Esophagus muscularis mucosa (tissue), 4 donors: ENCODE measurements at regions not wholly inside any gene's neighbourhood (a gene's known extent, or its start where the extent isn't known, plus 50 kb on each side); places are given as distances from the start of the nearest gene placed in this dataset.

Experiments
- DNase-seq: peaks from one replicate; pipeline ENCODE4 v3.0.0-alpha.2; 2017; ENCODE audit errors: extremely low spot score
- H3K27ac ChIP-seq, 4 donors: fragments of 200-600 bp; sonication (generic); replicated peaks in 1 of 4; 1 replicate in 3 of 4; 2 replicates in 1 of 4; pipeline ENCODE4 v1.5.1; 2016 to 2019; ENCODE audit warnings: mild to moderate bottlenecking in 1 of 4
- H3K27me3 ChIP-seq, 4 donors: fragments of 200-600 bp; sonication (generic); one replicate each; pipeline versions ENCODE4 v1.5.1 to v1.6.0; 2016 to 2019
- H3K36me3 ChIP-seq, 4 donors: fragments of 200-600 bp; sonication (generic); one replicate each; pipeline ENCODE4 v1.5.1; 2016 to 2019
- H3K4me1 ChIP-seq, 4 donors: fragments of 200-600 bp; sonication (generic); one replicate each; pipeline ENCODE4 v1.5.1; 2016 to 2019
- H3K4me3 ChIP-seq, 4 donors: fragments of 200-600 bp; sonication (generic); 1 replicate in 2 of 4; 2 replicates in 2 of 4; pipeline ENCODE4 v1.5.1; 2016 to 2019; ENCODE audit warnings: mild to moderate bottlenecking in 4 of 4, moderate library complexity in 1 of 4
- H3K9me3 ChIP-seq, 4 donors: fragments of 200-600 bp; sonication (generic); 1 replicate in 3 of 4; 2 replicates in 1 of 4; pipeline ENCODE4 v1.5.1; 2016 to 2019
- CTCF ChIP-seq, 3 experiments: fragments of 200-600 bp in 2 of 3; fragments of 450-650 bp in 1 of 3; sonication (generic) in 2 of 3; IDR thresholded peaks; one replicate each; pipeline ENCODE4 v1.5.1; 2017 to 2019; ENCODE audit warnings: antibody characterized with exemption in 3 of 3, mild to moderate bottlenecking in 2 of 3, moderate library complexity in 1 of 3
- EP300 ChIP-seq: sonication (generic); formaldehyde crosslinking; IDR thresholded peaks from one replicate; pipeline ENCODE4 v1.6.1; 2017; ENCODE audit warnings: antibody characterized with exemption
- POLR2A ChIP-seq: fragments of 450-650 bp; IDR thresholded peaks from one replicate; pipeline ENCODE4 v1.6.1; 2017; ENCODE audit warnings: antibody characterized with exemption, moderate library complexity, mild to moderate bottlenecking, low read depth
- POLR2AphosphoS5 ChIP-seq, 2 donors: sonication (generic); formaldehyde crosslinking; IDR thresholded peaks; one replicate each; pipeline ENCODE4 v1.6.1; 2017; ENCODE audit warnings: antibody characterized with exemption in 2 of 2
- WGBS: methylation state at CpG from one replicate; pipeline ENCODE4 v1.1.5; 2018; 5-methylcytosine and 5-hydroxymethylcytosine counted together
- intact Hi-C: fragments of 100-400 bp; cut with DNase I; formaldehyde crosslinking; loops from one replicate; pipeline ENCODE4 v1.15.1; 2023
- small RNA-seq, 3 donors: library from RNA; depleted of rRNA; stranded (forward); fragments of <200 nt; gene quantifications; one replicate each; pipeline ENCODE3, GENCODE V24; 2016

- peaks cover 0 to 25% (median 0%) of the 10 kb centered on the region in 4 donors for H3K27me3 ChIP-seq
- DNase-seq = no peak
- TF ChIP-seq POLR2A = no peak
- no peak for TF ChIP-seq CTCF (IDR thresholded peaks at IDR 0.05)
- TF ChIP-seq EP300 = no peak
- TF ChIP-seq POLR2AphosphoS5 (IDR thresholded peaks at IDR 0.05) = no peak
- intact Hi-C loops = no loop called here
- WGBS = 52% methylated on average over 9 of the region's 9 CpGs
- H3K9me3 ChIP-seq = no peaks in the 10 kb centered on the region
- H3K36me3 ChIP-seq = no peaks in the 10 kb centered on the region
- H3K27ac ChIP-seq = peak overlapping the region in 1 of 4 donors; percentile 13
- no peak overlapping the region for H3K4me3 ChIP-seq
- H3K4me1 ChIP-seq = peaks cover 3 to 12% (median 10%) of the 10 kb centered on the region in 4 donors
Measured at GRCh38 chr10:7471720-7472367, 61.0 kb upstream of the SFMBT2 start.

GRCh38 chr10:7470371-7470770 is 59.5 kb upstream of the SFMBT2 start:
- 89% methylated on average over 2 of the region's 2 CpGs for WGBS
- H3K9me3 ChIP-seq = no peaks in the 10 kb centered on the region
- no peak for DNase-seq
- no peak overlapping the region for H3K27ac ChIP-seq
- intact Hi-C loops = no loop called here
- peaks cover 3 to 7% (median 5%) of the 10 kb centered on the region in 4 donors for H3K4me1 ChIP-seq
- H3K4me3 ChIP-seq = no peak overlapping the region
- H3K27me3 ChIP-seq = peaks cover 0 to 25% (median 0%) of the 10 kb centered on the region in 4 donors
- TF ChIP-seq POLR2A = no peak
- TF ChIP-seq EP300 = no peak
- TF ChIP-seq POLR2AphosphoS5 (IDR thresholded peaks at IDR 0.05) = no peak
- no peak for TF ChIP-seq CTCF (IDR thresholded peaks at IDR 0.05)
- H3K36me3 ChIP-seq = no peaks in the 10 kb centered on the region

GRCh38 chr10:7467031-7467667 is 56.3 kb upstream of the SFMBT2 start:
- peaks cover 0 to 25% (median 0%) of the 10 kb centered on the region in 4 donors for H3K27me3 ChIP-seq
- no peaks in the 10 kb centered on the region for H3K9me3 ChIP-seq
- no peak overlapping the region for H3K27ac ChIP-seq
- intact Hi-C loops = no loop called here
- H3K4me3 ChIP-seq = no peak overlapping the region
- no peaks in the 10 kb centered on the region for H3K4me1 ChIP-seq
- TF ChIP-seq POLR2A = no peak
- TF ChIP-seq POLR2AphosphoS5 (IDR thresholded peaks at IDR 0.05) = no peak
- TF ChIP-seq EP300 = no peak
- TF ChIP-seq CTCF (IDR thresholded peaks at IDR 0.05) = no peak
- H3K36me3 ChIP-seq = no peaks in the 10 kb centered on the region
- 74% methylated on average over 7 of the region's 7 CpGs for WGBS
- DNase-seq = no peak

GRCh38 chr10:7464691-7465090 is 53.9 kb upstream of the SFMBT2 start:
- Histone ChIP-seq H3K27me3 (peaks cover 0 to 21% (median 0%) of the 10 kb centered on the region in 4 donors), H3K4me3 (no peak overlapping the region), H3K27ac (no peak overlapping the region), H3K36me3 (no peaks in the 10 kb centered on the region), H3K4me1 (no peaks in the 10 kb centered on the region), H3K9me3 (no peaks in the 10 kb centered on the region)
- TF ChIP-seq EP300 = no peak
- no peak for TF ChIP-seq CTCF (IDR thresholded peaks at IDR 0.05)
- intact Hi-C loops = no loop called here
- 68% methylated on average over 8 of the region's 8 CpGs for WGBS
- DNase-seq = no peak

Small RNA genes lying in the stretch of these regions (small RNA-seq; reads per million reads assigned to genes)
- 0 reads per million in 3 donors for gene RNU6-535P
